Right renal cortex interstitium (tissue), 3 donors: ENCODE measurements at regions not wholly inside any gene's neighbourhood (a gene's known extent, or its start where the extent isn't known, plus 50 kb on each side); places are given as distances from the start of the nearest gene placed in this dataset.
"Not testable (repeated sequence)": the region's sequence is repeated elsewhere in the genome, so short reads cannot be mapped to it uniquely, and the experiment has no call there.

ENCODE experiments used
- DNase-seq, 3 donors: peaks; one replicate each; pipeline ENCODE4 v3.0.0-alpha.2; 2013; ENCODE audit warnings: low read depth in 3 of 3, low spot score in 2 of 3

DNA sequence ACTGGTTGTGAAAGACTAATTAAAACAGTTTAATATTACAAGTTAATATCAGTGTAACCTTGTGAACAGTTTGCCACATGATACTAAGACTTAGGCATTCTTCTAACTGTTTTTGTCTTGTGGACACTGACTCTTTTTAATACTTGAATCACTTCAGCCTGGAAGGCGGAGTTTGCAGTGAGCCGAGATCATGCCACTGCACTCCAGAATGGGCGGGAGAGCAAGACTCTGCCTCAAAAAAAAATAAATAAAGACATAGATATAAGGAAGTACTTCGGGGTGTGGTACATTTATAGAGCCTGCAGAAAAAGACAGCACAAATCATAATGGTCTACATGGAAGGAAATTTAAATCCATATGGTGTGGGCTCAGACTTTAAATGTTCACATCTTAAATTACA, 300.4 kb upstream of the NETO1 start:
- DNase-seq: no peak

DNA sequence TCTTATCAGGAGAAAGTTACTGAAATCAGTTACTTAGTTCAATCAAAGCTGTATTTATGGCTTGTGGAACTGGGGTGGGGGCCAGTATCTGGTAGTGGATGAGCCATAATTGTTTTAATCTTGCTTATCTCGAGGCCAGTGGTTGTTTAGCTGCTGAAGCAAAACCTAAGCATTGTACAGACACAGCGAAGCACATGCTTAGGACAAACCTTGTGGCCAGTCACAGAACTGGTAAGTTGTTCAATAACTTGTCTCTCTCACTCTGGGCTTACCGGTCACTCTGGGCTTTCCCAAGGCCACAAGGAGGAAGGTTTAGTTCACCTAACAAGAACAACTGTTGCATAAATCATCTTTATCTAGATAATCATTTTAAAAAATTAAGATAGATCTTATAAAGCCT, 296.6 kb upstream of the NETO1 start:
- no peak for DNase-seq

DNA sequence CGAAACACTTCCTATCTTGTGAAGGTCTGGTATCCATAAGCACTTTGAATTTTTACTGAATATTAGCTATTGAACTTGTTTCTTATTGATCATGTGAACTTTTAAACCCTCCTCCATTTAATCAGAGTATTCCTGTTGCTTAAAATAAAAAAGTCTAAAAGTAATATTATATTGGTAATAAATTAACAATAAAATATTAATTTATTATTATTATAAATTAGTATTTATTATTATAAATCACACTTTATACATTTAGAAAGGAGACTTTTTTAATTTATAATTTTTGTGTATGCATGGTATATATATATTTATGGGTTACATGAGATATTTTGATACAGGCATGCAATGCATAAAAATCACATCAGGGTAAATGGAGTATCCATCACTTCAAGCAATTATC, 295.4 kb upstream of the NETO1 start:
- no peak for DNase-seq

DNA sequence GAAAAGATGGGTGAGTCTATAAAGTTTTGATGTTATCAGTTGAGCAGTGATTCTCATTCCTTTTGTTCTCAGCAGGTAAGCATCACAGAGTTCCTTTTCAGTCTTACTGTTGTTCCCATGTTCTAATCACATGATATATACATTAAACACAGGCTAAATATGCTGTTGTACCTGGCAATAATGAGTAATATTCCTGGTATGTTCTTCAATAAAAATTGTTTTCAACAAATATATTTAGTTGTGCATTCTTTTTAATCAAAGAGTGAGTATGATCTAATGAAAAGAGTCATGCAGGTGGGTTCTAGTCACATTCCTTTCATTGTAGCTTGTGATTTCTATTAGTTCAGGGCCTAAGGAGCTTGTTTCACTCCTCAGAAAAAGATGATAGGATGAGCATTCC, 288.3 kb upstream of the NETO1 start:
- no peak for DNase-seq

DNA sequence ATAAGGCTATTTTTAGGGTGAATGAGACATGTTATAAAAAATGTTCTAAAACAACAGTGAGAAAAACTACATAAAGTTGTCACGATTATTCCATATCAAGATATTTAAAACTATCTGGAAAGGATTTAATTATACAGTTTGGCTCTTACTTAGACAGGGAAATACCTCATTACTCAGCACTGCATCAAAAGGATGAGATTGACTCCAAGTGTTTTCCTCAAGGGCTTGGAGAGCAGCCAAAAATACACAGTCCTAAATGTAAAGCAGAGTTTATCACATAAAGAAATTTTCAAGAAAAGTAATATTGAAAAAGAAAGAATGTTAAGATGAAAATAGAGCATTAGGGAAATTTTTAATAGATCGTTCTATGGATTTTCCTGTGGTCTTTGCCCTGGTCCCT, 285.5 kb upstream of the NETO1 start:
- no peak for DNase-seq

DNA sequence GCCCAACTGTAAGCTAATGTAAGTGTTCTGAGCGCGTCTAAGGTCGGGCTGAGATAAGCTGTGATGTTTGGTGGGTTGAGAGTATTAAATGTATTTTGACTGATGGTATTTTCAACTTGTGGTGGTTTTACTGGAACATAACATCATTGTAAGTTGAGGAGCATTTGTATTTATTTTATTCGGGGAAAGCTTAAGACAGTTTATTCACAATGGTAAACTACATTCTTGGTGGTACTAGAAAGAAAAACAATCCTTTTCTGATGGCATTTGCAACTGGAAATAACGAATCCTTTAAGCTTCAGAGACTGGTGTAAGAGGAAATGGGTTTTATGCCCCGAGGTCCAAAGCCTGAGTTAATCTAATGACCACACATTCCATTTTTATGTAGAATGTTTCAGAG, 283.3 kb upstream of the NETO1 start:
- DNase-seq: no peak

DNA sequence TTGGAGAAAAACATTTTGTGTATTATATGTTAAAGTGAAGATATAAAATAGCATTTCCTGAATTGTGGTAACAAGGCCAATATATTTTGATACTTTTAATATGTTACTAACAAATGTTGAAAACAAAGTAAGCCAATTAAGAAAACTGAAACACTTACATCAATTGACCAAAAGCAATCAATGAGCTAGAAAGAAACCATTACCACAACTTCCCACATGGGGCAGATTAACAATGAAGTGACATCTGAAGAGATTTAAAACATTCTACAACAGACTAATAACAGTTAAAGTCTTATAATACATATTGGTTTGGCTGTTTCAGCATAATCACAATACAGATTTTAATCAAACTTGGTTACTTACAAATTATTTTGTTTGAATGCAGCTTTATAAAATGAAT, 282.4 kb upstream of the NETO1 start:
- no peak for DNase-seq

DNA sequence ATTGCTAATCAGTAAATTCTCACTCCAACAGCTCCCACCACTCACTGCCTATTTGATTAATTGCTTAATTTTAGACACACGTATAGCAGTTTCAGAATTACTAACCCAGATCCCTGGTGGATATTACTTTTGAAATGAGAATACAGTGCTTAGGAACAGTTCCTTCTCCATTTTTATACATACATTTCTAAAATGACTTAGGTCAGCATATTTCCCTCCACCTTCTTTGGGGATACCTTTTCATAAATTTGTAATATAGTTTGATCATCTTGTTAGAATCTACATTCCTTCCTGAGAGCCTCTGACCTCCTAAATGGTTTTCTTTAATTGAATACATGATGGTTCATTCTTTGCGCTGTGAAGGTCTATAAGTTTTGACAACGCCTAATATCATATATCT, 279.8 kb upstream of the NETO1 start:
- no peak for DNase-seq

DNA sequence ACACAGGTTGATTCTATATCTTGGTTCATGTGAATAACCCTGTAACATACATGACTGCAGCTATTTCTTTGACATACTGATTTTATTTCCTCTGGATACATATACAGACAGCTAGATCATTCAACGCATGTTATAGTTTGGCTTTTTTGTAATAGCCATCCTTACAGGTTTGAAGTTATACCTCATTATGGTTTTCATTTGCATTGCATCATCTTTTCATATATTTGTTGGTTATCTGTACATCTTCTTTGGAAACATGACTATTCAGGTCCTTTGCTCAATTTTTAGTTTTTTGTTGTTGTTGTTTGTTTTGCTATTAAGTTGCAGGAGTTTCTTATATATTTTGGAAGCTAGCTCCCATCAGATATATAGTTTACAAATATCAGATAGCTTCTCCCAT, 276.2 kb upstream of the NETO1 start:
- DNase-seq: no peak

DNA sequence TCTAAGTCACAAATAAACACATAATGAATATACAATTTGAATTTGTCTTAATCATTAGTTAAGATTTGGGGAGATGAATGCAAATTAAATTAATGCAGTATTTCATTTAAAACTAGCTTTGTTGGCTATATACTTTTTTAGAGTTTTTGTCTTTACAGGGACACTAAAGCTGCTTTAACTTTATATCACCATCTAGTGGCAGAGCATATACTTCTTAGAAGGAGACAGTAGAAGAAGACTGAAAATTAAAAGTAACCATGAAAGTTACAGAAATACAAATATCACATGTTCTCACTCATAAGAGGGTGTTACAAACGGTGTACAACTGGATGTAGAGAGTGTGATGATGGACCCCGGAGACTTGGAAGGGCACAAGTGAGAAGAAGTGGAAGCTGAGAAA, 268.3 kb upstream of the NETO1 start:
- DNase-seq: no peak

DNA sequence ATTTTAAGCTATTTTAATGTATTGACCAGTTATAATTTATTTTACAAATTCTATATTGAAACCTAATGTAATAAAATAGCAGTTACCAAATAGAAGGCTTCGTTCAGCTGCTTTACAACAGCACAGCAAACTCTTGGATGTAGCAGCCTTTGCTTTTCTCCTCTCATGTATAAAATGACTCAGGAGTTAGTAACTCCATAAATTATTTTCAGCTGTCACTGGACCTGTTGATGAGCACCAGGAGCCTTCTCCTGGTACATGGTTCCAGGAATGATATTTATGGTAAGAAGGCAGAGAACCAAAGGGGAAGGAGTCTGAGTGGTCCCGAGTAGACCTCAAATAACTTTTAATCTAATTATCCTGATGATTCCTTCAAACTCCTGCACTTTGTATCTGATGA, 256.4 kb upstream of the NETO1 start:
- DNase-seq: peak in 1 of 3 donors; percentile 5

DNA sequence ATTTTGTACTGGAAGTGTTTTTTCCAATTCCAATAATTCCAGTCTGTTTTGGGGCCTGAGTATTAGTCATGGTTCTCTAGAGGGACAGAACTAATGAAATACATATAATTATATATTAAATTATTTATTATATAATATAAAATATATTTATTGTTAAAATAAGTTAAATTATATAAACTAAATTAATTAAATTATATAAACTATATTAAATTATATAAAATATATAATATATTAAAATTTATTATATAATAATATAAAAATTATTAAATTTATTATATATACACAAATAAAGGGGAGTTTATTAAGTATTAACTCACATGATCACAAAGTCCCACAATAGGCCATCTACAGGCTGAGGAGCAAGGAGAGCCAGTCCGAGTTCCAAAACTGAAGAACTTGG, 253.4 kb upstream of the NETO1 start:
- no peak for DNase-seq

DNA sequence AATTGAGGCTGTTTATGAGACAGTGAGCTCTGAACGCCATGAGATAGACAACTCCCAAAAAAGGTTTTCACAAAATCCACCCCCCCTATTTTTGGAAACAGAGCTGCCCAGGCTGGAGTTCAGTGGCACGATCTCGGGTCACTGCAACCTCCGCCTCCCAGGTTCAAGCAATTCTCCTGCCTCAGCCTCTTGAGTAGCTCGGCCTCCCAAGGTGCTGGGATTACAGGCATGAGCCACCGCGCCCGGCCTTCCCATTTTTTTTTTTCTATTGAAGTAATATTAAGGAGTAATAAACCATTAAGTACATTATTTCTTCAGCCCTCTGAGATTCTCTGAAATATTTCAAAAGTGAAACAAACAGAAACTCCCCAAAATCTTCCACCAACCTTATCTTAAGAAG, 252.8 kb upstream of the NETO1 start:
- no peak for DNase-seq

DNA sequence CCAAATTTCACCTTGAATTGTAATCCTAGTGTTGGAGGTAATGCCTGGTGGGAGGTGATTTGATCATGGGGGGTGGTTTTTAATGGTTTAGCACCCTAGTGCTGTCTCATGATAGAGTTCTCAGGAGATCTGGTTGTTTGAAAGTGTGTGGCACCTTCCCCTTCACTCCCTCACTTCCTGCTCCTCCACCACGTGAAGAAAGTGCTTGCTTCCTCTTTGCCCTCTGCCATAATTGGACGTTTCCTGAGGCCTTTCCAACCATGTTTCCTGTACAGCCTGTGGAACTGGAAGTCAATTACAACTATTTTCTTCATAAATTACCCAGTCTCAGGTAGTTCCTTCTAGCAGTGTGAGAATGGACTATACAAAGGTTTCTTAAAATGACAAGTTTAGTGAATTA, 251.8 kb upstream of the NETO1 start:
- no peak for DNase-seq

DNA sequence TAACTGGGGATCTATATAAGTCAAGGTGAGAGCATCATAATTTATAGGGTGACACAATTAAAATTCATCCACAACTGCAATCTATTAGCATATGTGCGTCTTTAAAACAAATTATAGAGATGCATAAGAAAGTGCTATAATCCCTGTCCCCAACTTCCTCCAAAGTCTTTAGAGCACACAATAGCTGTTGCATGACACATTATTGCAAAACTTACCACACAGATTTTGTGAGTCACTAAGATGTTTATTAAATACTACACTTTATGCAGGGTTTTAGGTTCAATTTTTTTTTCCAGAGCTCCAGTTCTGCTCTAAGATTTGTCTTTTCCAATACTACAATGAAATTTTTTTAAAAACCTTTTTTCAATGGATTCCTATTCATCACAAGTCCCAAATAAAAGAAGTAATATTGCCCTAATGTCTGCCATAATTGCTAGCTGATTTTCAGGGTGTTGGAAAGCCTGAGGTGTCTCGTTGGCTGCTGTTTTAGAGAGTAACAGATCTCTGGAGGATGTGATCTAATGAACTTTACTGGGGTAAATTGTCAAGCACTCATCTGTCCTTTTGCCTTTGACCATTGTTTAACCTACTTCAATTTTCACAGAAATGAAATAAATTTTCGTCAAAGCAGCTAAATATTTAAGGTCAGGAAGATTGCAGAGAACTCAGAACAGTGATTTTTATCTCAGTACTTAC, 250.5 kb upstream of the NETO1 start:
- DNase-seq: no peak

DNA sequence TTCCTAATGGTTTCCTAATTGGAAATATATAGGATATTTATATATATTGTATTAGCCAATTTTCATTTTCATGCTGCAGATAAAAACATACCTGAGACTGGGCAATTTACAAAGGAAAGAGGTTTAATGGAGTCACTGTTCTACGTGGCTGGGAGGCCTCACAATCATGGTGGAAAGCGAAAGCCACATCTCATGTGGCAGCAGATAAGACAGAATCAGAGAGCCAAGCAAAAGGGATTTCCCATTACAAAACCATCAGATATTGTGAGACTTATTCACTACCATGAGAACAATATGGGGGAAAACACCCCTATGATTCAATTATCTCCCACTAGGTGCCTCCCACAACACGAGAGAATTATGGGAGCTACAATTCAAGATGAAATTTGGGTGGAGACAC, 242.5 kb upstream of the NETO1 start:
- no peak for DNase-seq

DNA sequence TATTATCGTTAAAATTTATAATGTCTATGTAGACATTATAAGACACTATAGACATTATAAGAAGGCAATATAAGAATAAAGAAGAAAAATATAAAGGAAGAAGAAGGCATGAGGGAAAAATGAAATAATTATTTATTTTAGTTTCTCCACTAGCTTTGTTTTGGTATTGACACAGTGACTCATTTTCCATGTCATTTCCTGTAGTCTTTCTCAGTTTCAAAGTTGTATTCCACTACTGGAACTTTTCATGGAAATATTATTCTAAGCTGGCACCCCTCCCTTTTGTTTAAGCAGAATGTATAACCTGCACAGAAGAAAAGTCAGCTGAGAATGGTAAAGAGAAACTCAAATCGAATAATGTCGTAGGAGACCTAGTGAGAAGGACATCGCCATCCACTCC, 234.2 kb upstream of the NETO1 start:
- DNase-seq: no peak

DNA sequence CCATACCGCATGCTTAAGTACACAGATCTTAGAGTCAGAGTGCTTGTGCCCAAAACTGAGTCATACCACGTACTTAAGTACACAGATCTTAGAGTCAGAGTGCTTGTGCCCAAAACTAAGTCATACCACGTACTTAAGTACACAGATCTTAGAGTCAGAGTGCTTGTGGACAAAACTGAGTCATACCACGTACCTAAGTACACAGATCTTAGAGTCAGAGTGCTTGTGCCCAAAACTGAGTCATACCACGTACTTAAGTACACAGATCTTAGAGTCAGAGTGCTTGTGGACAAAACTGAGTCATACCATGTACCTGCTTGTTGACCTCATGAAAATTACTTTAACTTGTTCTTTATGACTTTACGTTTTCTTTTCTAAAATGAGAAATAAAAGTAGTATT, 233.7 kb upstream of the NETO1 start:
- not testable (repeated sequence) for DNase-seq

DNA sequence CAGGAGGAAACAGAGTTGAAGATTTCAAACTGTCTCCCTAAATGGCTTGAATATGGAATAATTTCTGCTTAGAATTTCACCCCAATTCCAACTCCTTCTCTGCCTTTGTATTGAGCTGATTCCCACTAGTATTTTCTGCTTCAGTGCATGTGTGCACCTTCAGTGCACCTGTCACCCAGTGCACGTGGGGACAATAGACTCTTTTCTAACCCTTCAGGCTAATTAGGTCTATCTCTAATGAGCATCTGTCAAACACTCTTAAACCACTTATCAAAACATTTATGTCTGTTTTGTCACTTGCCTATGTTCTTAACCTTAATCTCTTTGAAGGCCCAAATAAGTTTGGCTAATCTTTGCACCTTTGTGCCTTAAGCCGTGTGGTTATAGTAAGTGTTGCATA, 232.0 kb upstream of the NETO1 start:
- no peak for DNase-seq

DNA sequence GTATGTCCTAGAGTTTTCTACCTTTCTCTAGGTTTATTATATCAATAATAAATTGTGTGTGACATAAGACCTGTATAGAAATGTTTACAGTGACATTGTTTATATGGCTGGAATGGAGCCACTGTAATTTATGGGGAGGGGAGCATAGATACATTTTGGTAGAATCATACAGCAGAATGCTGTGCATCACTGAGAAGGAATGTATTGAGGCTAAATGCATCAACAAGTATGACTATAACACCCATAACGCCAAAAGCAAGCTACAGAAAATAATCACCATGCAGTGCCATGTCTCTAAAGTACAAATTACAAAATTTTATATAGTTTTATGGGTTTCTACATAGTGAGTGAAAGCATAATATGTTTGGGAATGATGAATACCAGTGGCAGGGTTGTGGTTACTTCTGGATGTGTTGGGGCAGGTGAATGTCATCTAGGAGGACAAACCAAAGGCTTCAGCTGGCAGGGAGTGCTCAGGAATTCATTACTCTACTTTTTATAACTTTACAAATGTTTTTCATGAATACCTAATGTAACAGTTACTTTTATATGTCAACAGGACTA, 226.0 kb upstream of the NETO1 start:
- DNase-seq: no peak

DNA sequence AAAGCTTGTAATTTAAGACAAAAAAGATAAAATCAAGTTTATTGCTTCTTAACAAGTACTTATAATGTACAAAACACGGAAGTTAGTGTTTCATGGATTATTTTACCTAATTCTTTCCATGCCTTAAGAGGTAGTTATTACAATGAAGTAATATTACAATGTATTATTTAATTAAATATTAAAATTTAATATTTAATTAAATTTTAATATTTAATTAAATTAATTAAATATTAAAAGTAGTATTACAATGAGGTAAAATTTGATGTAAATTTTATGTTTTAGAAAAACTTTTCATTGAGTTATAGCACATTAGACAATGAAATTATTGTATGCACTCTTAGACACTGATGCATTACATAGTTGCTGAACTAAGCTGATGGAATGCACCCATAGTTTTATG, 220.7 kb upstream of the NETO1 start:
- no peak for DNase-seq

DNA sequence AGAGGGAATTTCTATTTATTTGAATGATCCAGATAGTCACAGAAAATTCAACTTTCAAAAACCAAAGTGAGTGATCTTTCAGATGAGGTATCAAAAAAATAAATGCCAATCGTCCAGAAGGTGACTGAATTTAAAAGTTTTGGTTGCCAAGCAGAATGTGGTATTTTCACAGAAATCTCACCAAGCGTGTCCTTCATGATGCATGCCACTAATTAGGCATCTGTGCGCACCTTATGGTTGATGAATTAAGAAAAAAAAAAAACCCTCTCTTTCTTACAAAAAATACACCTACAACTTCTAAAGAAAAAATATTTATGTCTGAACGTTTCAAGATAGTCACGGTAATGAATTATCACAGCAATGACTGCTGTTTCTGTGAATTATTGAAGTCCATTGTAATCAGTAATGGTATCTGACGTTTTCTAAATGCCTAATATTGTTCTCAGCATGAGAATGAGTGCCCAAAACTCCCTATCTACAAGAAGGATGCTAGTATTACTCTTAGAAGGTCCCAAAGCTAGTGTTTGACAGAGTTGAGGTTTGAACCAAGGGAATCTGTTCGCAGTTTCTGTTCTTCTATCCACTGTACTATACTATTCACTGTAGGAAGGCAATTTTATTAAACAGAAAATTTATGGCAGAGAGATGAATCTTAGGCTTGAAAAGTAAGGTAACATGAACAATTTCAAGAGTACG, 219.6 kb upstream of the NETO1 start:
- DNase-seq: no peak

DNA sequence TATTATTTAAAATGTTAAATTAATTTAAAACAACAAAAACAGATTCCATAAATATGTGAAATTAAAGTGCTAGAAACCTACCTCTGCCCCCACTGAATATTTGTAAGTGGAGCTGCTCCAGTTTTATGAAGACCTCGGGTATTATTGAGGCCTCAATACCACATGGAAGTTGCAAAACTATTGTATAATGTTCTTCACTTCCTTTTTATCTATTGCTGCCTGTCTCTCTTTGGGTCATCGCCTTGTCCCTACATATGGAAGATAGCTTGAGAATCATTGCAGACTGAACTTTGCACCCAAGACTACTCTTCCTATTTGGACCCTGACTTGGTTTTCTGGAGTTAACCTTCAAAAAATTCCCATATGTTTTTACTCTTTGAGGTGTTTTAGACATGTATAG, 212.1 kb upstream of the NETO1 start:
- no peak for DNase-seq
